Transverse colon (tissue), 4 donors: ENCODE measurements at regions not wholly inside any gene's neighbourhood (a gene's known extent, or its start where the extent isn't known, plus 50 kb on each side); places are given as distances from the start of the nearest gene placed in this dataset.

ENCODE experiments used
- CTCF ChIP-seq, 5 experiments: fragments of 200-600 bp in 3 of 5; fragments of 450-650 bp in 2 of 5; sonication (generic) in 3 of 5; IDR thresholded peaks; 1 replicate in 2 of 5; 2 replicates in 3 of 5; pipeline ENCODE4 v1.5.1; 2016 to 2017; ENCODE audit warnings: antibody characterized with exemption in 5 of 5, inconsistent platforms in 3 of 5, mild to moderate bottlenecking in 2 of 5, moderate library complexity in 1 of 5
- POLR2A ChIP-seq: fragments of 450-650 bp; IDR thresholded peaks from one replicate; pipeline ENCODE4 v1.6.1; 2016; ENCODE audit warnings: antibody characterized with exemption, mild to moderate bottlenecking, moderate library complexity
- POLR2AphosphoS5 ChIP-seq, 3 donors: sonication (generic); formaldehyde crosslinking; IDR thresholded peaks; one replicate each; pipeline ENCODE4 v1.6.1; 2016; ENCODE audit warnings: antibody characterized with exemption in 3 of 3

- TF ChIP-seq CTCF (IDR thresholded peaks at IDR 0.05) (no peak), POLR2A (no peak), POLR2AphosphoS5 (IDR thresholded peaks at IDR 0.05) (no peak)
These were observed 103.7 kb downstream of the TBX3 start for GRCh38 chr12:114580306-114580705.
